NT2/D1 (cell line): ENCODE measurements at regions not wholly inside any gene's neighbourhood (a gene's known extent, or its start where the extent isn't known, plus 50 kb on each side); places are given as distances from the start of the nearest gene placed in this dataset.

Source experiments
- SUZ12 ChIP-seq: IDR thresholded peaks from 2 replicates; pipeline ENCODE4 v1.6.1; 2011; ENCODE audit not compliant: insufficient read length, insufficient read depth; ENCODE audit errors: extremely low read depth
- YY1 ChIP-seq: IDR thresholded peaks from 2 replicates; pipeline ENCODE4 v1.6.1; 2011; ENCODE audit not compliant: insufficient read length, insufficient read depth
- ZNF274 ChIP-seq: IDR thresholded peaks from 2 replicates; pipeline ENCODE4 v1.6.1; 2011; ENCODE audit warnings: mild to moderate bottlenecking, low read depth, low read length

DNA sequence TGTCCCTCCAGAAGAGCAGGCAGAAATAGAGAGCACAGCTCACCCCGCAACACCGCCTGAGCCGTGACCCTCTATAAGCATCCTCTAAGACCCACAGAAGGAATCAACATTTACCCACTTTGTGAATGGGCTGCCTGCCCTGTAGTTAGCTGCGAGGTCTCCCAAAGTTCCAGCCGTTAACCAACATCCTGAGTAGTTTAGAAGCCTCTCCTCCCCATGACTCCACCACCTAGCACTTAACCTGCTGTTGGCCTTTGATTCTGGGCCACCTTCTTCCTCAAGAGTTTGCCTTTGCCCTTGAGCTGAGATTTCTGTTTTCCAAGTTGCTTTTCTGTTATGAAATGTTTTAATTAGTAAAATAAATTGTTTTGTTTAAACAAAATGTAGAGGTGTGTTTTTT, 75.8 kb downstream of the NUDT10 start:
- no peak for TF ChIP-seq YY1
- TF ChIP-seq ZNF274: no peak
- no peak for TF ChIP-seq SUZ12
